GM12872 (cell line): ENCODE measurements at regions not wholly inside any gene's neighbourhood (a gene's known extent, or its start where the extent isn't known, plus 50 kb on each side); places are given as distances from the start of the nearest gene placed in this dataset.

Experiments
- CTCF ChIP-seq: IDR thresholded peaks from 3 replicates; pipeline ENCODE4 v1.5.1; 2011; ENCODE audit warnings: low read depth, mild to moderate bottlenecking, low read length, moderate library complexity; ENCODE audit not compliant: insufficient read depth

- no peak for TF ChIP-seq CTCF
These were observed 1325.0 kb downstream of the XPNPEP1 start for GRCh38 chr10:108598320-108598695.

- no peak for TF ChIP-seq CTCF
These were observed 1325.5 kb downstream of the XPNPEP1 start for GRCh38 chr10:108597657-108598319.

- no peak for TF ChIP-seq CTCF
These were observed 1326.3 kb downstream of the XPNPEP1 start for GRCh38 chr10:108597031-108597430.

- TF ChIP-seq CTCF, result no peak
These were observed 1330.4 kb downstream of the XPNPEP1 start for GRCh38 chr10:108592956-108593355.

- TF ChIP-seq CTCF, result no peak
These were observed 1331.9 kb downstream of the XPNPEP1 start for GRCh38 chr10:108591417-108591816.

GRCh38 chr10:108586424-108586823 lies 1336.9 kb downstream of the XPNPEP1 start:
- no peak for TF ChIP-seq CTCF

GRCh38 chr10:108583877-108584276 lies 1339.4 kb downstream of the XPNPEP1 start:
- TF ChIP-seq CTCF, result no peak

- TF ChIP-seq CTCF, result no peak
These were observed 1340.4 kb downstream of the XPNPEP1 start for GRCh38 chr10:108582888-108583287.
